Retinal pigment epithelial cell (primary cell): ENCODE measurements at regions not wholly inside any gene's neighbourhood (a gene's known extent, or its start where the extent isn't known, plus 50 kb on each side); places are given as distances from the start of the nearest gene placed in this dataset.

ENCODE experiments used
- DNase-seq: peaks from one replicate; pipeline ENCODE4 v3.0.0-alpha.2; 2010; ENCODE audit warnings: low read depth
- H3K4me3 ChIP-seq: 2 replicates; pipeline ENCODE4 v1.5.1; 2011; ENCODE audit warnings: mild to moderate bottlenecking, low read length, control low read depth, moderate library complexity
- CTCF ChIP-seq: conservative IDR thresholded peaks from 2 replicates; pipeline ENCODE4 v1.5.1; 2011; ENCODE audit warnings: low read depth, low read length, control low read depth, inconsistent platforms

GRCh38 chr7:35992436-35992835, 160.6 kb upstream of the EEPD1 start:
- H3K4me3 ChIP-seq = no peak overlapping the region
- no peak for DNase-seq
- TF ChIP-seq CTCF = no peak

GRCh38 chr7:35993113-35993512, 159.9 kb upstream of the EEPD1 start:
- H3K4me3 ChIP-seq = no peak overlapping the region
- TF ChIP-seq CTCF = no peak
- no peak for DNase-seq

GRCh38 chr7:35993676-35994606, 159.1 kb upstream of the EEPD1 start:
- H3K4me3 ChIP-seq = no peak overlapping the region
- no peak for TF ChIP-seq CTCF
- DNase-seq = no peak

GRCh38 chr7:35995334-35995733, 157.7 kb upstream of the EEPD1 start:
- DNase-seq = no peak
- no peak for TF ChIP-seq CTCF
- H3K4me3 ChIP-seq = no peak overlapping the region

GRCh38 chr7:35998481-35998880, 154.6 kb upstream of the EEPD1 start:
- TF ChIP-seq CTCF = no peak
- H3K4me3 ChIP-seq = no peak overlapping the region
- no peak for DNase-seq

- no peak for DNase-seq
- no peak overlapping the region for H3K4me3 ChIP-seq
- TF ChIP-seq CTCF = no peak
These were observed 151.5 kb upstream of the EEPD1 start for GRCh38 chr7:36001546-36001945.

- TF ChIP-seq CTCF = no peak
- DNase-seq = no peak
- no peak overlapping the region for H3K4me3 ChIP-seq
These were observed 150.2 kb upstream of the EEPD1 start for GRCh38 chr7:36002900-36003299.
